22Rv1 (cell line): ENCODE measurements at regions not wholly inside any gene's neighbourhood (a gene's known extent, or its start where the extent isn't known, plus 50 kb on each side); places are given as distances from the start of the nearest gene placed in this dataset.

ENCODE experiments used
- H3K27ac ChIP-seq: fragments of 450-650 bp; 2 replicates; pipeline ENCODE4 v1.5.1; 2017
- CTCF ChIP-seq: fragments of 450-650 bp; IDR thresholded peaks from 2 replicates; pipeline ENCODE4 v1.5.1; 2017; ENCODE audit warnings: mild to moderate bottlenecking
- ZFX ChIP-seq: fragments of 450-650 bp; IDR thresholded peaks from 2 replicates; pipeline ENCODE4 v1.6.1; 2017; ENCODE audit warnings: antibody characterized with exemption, borderline replicate concordance

GRCh38 chr3:158994386-158994785 is 192.5 kb downstream of the MFSD1 start:
- no peak overlapping the region for H3K27ac ChIP-seq
- no peak for TF ChIP-seq ZFX
- TF ChIP-seq CTCF = no peak

- H3K27ac ChIP-seq = no peak overlapping the region
- TF ChIP-seq CTCF = no peak
- TF ChIP-seq ZFX = no peak
Observed at GRCh38 chr3:159001711-159002110, 199.9 kb downstream of the MFSD1 start.

- TF ChIP-seq CTCF (no peak), ZFX (no peak)
- no peak overlapping the region for H3K27ac ChIP-seq
Observed at GRCh38 chr3:159005137-159005536, 203.3 kb downstream of the MFSD1 start.

GRCh38 chr3:159007331-159007730 is 205.5 kb downstream of the MFSD1 start:
- H3K27ac ChIP-seq = no peak overlapping the region
- TF ChIP-seq ZFX (no peak), CTCF (no peak)

- TF ChIP-seq ZFX = no peak
- TF ChIP-seq CTCF = no peak
- H3K27ac ChIP-seq = no peak overlapping the region
Observed at GRCh38 chr3:159008401-159008800, 206.5 kb downstream of the MFSD1 start.

- no peak for TF ChIP-seq CTCF
- no peak for TF ChIP-seq ZFX
- H3K27ac ChIP-seq = no peak overlapping the region
Observed at GRCh38 chr3:159018341-159018740, 216.5 kb downstream of the MFSD1 start.

- no peak overlapping the region for H3K27ac ChIP-seq
- no peak for TF ChIP-seq ZFX
- TF ChIP-seq CTCF = no peak
Observed at GRCh38 chr3:159025733-159026132, 223.9 kb downstream of the MFSD1 start.
